Naive thymus-derived CD4-positive, alpha-beta T cell (primary cell): ENCODE measurements at regions not wholly inside any gene's neighbourhood (a gene's known extent, or its start where the extent isn't known, plus 50 kb on each side); places are given as distances from the start of the nearest gene placed in this dataset.

Experiments used
- ATAC-seq: fragments of 150-1000 bp; cut with Tn5 transposase; 2 replicates; pipeline ENCODE4 v1.10.0; 2021; ENCODE audit warnings: mild to moderate bottlenecking, moderate library complexity
- CTCF ChIA-PET: fragments of 350-600 bp; sonication (Branson Sonifier 250); formaldehyde crosslinking; loops from one replicate; lab custom pipeline; 2021; ENCODE audit warnings: antibody characterized with exemption; lab: Charles Lee
- POLR2A ChIA-PET: fragments of 350-600 bp; sonication (Branson Sonifier 250); formaldehyde crosslinking; loops from one replicate; lab custom pipeline; 2021; ENCODE audit warnings: antibody characterized with exemption, inconsistent platforms; lab: Charles Lee
- DNase-seq, 9 donors: peaks; one replicate each; pipeline versions ENCODE4 v3.0.0 to v3.0.0-alpha.2; 2020 to 2022; ENCODE audit warnings: mixed read lengths in 1 of 9
- H3K27ac ChIP-seq: one replicate; pipeline ENCODE4 v1.7.0; 2013; ENCODE audit warnings: mild to moderate bottlenecking, low read depth, low read length, moderate library complexity
- H3K27me3 ChIP-seq, 2 donors: one replicate each; pipeline ENCODE4 v1.7.0; 2013; ENCODE audit warnings: low read length in 2 of 2, mild to moderate bottlenecking in 2 of 2, moderate library complexity in 2 of 2; ENCODE audit not compliant: control insufficient read depth in 2 of 2, insufficient read depth in 2 of 2
- H3K36me3 ChIP-seq, 3 experiments: 1 replicate in 2 of 3; 2 replicates in 1 of 3; pipeline ENCODE4 v1.7.0; 2013; ENCODE audit warnings: low read length in 3 of 3, mild to moderate bottlenecking in 3 of 3, moderate library complexity in 1 of 3; ENCODE audit not compliant: insufficient read depth in 3 of 3, control insufficient read depth in 2 of 3
- H3K4me1 ChIP-seq, 2 donors: one replicate each; pipeline ENCODE4 v1.7.0; 2013; ENCODE audit warnings: low read length in 2 of 2, mild to moderate bottlenecking in 2 of 2, moderate library complexity in 1 of 2; ENCODE audit not compliant: control insufficient read depth in 2 of 2, insufficient read depth in 2 of 2
- H3K4me3 ChIP-seq: 2 replicates; pipeline ENCODE4 v1.7.0; 2013; ENCODE audit warnings: mild to moderate bottlenecking, low read length
- H3K9me3 ChIP-seq, 3 experiments: 1 replicate in 2 of 3; 2 replicates in 1 of 3; pipeline ENCODE4 v1.7.0; 2013; ENCODE audit warnings: low read length in 3 of 3; ENCODE audit not compliant: control insufficient read depth in 2 of 3
- H3K27ac Mint-ChIP-seq, 9 donors: one replicate each; pipeline ENCODE4 v1.8.0; 2020 to 2022; ENCODE audit warnings: mixed read lengths in 9 of 9, mild to moderate bottlenecking in 8 of 9, moderate library complexity in 5 of 9, inconsistent platforms in 2 of 9
- H3K27me3 Mint-ChIP-seq, 5 donors: one replicate each; pipeline ENCODE4 v1.8.0; 2021 to 2022; ENCODE audit warnings: mixed read lengths in 5 of 5, mild to moderate bottlenecking in 1 of 5
- H3K36me3 Mint-ChIP-seq, 5 donors: one replicate each; pipeline ENCODE4 v1.8.0; 2020 to 2022; ENCODE audit warnings: mixed read lengths in 5 of 5, mild to moderate bottlenecking in 3 of 5, inconsistent platforms in 1 of 5
- H3K4me1 Mint-ChIP-seq, 7 donors: one replicate each; pipeline ENCODE4 v1.8.0; 2020 to 2022; ENCODE audit warnings: mixed read lengths in 7 of 7, mild to moderate bottlenecking in 3 of 7, inconsistent platforms in 1 of 7
- H3K4me3 Mint-ChIP-seq, 10 donors: one replicate each; pipeline ENCODE4 v1.8.0; 2020 to 2022; ENCODE audit warnings: mild to moderate bottlenecking in 10 of 10, mixed read lengths in 10 of 10, moderate library complexity in 6 of 10, inconsistent platforms in 2 of 10
- H3K9me3 Mint-ChIP-seq, 11 donors: one replicate each; pipeline ENCODE4 v1.8.0; 2020 to 2022; ENCODE audit warnings: mixed read lengths in 11 of 11, mild to moderate bottlenecking in 4 of 11, inconsistent platforms in 1 of 11, moderate library complexity in 1 of 11
- intact Hi-C, 2 donors: fragments of 100-400 bp; cut with micrococcal nuclease; formaldehyde crosslinking; loops; one replicate each; pipeline ENCODE4 v1.15.1; 2023

DNA sequence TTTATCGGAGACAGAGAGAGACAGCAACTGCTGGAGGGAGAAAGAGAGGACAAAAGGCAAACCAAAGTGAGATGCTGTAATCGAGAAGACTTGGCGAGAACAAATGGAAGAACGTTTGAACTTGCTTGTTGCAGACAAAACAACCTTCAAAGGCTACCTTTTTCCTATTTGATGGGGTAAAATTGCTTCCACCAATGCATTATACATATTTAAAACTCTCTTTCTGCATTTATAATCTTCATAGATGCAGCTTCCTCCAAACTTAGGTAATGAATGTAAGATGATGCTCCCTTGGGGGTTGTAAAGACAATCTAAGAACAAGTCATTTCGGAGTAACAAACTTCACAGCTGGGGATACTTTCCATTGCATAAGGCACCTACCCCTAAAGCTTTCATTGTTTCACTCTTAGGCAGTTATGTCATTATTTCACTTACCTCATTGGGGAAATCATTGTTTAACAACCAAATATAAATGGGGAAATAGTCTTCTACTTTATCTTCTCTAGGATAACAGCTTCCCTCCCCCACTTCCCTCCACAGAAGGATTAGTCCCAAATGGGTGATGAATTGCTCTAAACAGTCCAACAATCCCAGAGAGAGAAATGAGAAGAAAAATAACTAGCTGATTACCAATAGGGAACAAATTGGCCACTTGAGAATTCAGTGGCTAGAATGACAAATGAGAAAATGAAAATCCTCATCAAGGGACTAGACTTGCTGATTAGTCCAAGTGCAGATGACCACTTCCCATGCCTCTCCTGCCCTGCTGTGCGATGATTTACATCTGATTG lies 269.8 kb upstream of the ADAMTS9 start:
- Histone ChIP-seq H3K9me3 (no peaks in the 10 kb centered on the region), H3K4me1 (no peaks in the 10 kb centered on the region), H3K4me3 (no peak overlapping the region), H3K27ac (no peak overlapping the region), H3K27me3 (no peaks in the 10 kb centered on the region), H3K36me3 (no peaks in the 10 kb centered on the region)
- ATAC-seq (no peak), DNase-seq (no peak)
- ChIA-PET POLR2A (no interaction called here), CTCF (no interaction called here)
- no peak overlapping the region for H3K4me3 Mint-ChIP-seq
- H3K36me3 Mint-ChIP-seq = no peaks in the 10 kb centered on the region
- intact Hi-C loops = no loop called here
- peaks cover 0 to 19% (median 8%) of the 10 kb centered on the region in 11 donors for H3K9me3 Mint-ChIP-seq
- H3K27me3 Mint-ChIP-seq = no peaks in the 10 kb centered on the region
- H3K4me1 Mint-ChIP-seq = no peaks in the 10 kb centered on the region
- H3K27ac Mint-ChIP-seq = no peak overlapping the region

DNA sequence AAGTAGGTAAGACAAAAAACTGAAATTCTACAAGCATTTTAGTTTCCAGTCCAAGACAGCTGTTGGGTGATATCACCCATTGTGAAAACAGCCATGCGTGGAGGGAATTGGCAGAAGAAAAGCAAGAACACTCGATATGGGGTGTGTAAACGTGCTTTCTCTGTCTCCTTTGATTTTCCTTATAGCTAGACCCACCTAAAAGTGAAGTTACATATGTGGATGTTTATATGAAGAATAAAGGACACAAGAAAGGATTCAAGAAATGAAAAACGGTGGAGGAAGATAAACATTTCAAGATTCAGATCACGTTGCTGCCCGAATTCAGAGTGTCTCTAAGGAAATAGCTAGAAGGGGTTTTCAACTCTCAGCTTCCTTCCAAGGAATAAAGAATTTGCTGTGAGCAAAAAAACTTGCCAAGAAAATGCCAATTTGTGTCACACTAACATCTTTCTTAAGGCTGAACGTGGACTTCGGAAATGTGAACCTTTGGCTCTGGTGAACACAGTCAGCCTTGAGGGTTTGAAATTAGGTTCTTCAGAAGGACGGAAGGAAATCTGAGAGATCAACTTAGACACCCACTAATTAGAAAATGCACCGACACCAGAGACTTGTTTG lies 269.0 kb upstream of the ADAMTS9 start:
- Mint-ChIP-seq H3K4me1 (no peaks in the 10 kb centered on the region), H3K27me3 (no peaks in the 10 kb centered on the region), H3K9me3 (peaks cover 0 to 19% (median 8%) of the 10 kb centered on the region in 11 donors), H3K4me3 (no peak overlapping the region), H3K27ac (no peak overlapping the region), H3K36me3 (no peaks in the 10 kb centered on the region)
- H3K27me3 ChIP-seq = no peaks in the 10 kb centered on the region
- no peaks in the 10 kb centered on the region for H3K4me1 ChIP-seq
- ChIA-PET CTCF (no interaction called here), POLR2A (no interaction called here)
- H3K4me3 ChIP-seq = no peak overlapping the region
- no peaks in the 10 kb centered on the region for H3K9me3 ChIP-seq
- H3K36me3 ChIP-seq = no peaks in the 10 kb centered on the region
- no peak overlapping the region for H3K27ac ChIP-seq
- DNase-seq = no peak
- ATAC-seq = no peak
- intact Hi-C loops = no loop called here

DNA sequence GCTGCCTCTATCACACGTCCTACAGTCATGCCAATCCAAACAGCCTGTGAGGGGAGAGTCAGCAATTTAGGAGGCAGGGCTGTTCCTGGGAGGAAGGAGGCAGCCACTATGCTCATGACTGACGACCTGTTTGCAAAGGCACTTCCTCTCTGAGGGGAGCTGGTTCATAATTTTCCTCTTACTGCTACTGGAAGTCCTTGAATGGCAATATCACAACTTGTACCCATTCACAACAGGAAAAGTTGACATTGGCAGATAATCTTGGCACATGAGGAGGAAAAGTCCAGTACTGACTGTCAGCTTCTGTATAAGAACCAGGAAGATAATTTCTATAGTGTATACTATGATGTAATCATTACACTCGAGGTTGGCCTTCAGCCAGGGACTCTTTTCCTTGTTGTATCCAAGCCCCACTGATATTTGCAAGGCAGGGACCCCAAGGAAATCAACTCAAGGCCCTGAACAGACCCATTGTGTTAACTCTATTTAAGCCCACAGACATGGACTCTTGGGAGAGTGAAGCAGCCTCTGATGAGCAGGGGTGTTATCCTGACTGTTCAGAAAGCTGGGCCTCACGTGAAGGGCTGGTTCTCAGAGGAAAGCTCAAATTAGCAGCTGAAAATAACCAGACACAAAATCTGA lies 267.3 kb upstream of the ADAMTS9 start:
- Mint-ChIP-seq H3K36me3 (no peaks in the 10 kb centered on the region), H3K27me3 (no peaks in the 10 kb centered on the region), H3K4me1 (no peaks in the 10 kb centered on the region), H3K27ac (no peak overlapping the region), H3K4me3 (no peak overlapping the region), H3K9me3 (peaks cover 0 to 19% (median 5%) of the 10 kb centered on the region in 11 donors)
- CTCF ChIA-PET = no interaction called here
- H3K27ac ChIP-seq = no peak overlapping the region
- no peak for ATAC-seq
- POLR2A ChIA-PET = no interaction called here
- H3K36me3 ChIP-seq = no peaks in the 10 kb centered on the region
- H3K27me3 ChIP-seq = no peaks in the 10 kb centered on the region
- no peaks in the 10 kb centered on the region for H3K4me1 ChIP-seq
- intact Hi-C loops = no loop called here
- no peak overlapping the region for H3K4me3 ChIP-seq
- no peak for DNase-seq
- no peaks in the 10 kb centered on the region for H3K9me3 ChIP-seq

DNA sequence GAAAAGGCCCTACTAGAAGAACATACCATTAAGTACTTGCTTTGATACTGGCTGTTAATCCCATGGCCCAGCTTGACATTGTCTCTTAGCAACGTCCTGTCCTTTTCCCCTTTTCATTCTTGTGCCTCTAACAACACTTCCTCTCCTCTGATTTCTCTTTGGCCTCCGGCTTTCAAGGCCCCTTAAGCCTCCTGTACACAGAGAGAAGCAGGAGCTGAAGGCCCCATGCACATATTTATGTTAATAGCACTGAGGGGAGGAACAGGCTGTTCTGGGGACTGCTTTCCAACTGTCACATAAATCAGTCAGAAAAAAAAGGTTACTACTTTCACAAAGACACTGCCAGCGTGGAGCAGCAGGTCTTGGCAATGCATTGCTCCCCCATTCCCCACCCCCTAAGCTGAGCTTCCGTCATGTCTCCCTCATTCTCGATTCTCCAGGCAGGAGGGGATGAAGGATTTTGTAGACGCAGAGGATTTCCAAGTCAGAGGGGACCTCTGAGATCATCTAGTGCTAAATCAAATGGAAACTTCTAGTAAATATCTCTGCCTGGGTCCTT lies 257.4 kb upstream of the ADAMTS9 start:
- Histone ChIP-seq H3K4me3 (no peak overlapping the region), H3K4me1 (no peaks in the 10 kb centered on the region), H3K27me3 (no peaks in the 10 kb centered on the region), H3K36me3 (no peaks in the 10 kb centered on the region), H3K9me3 (peaks cover 0 to 9% (median 0%) of the 10 kb centered on the region in 3 experiments), H3K27ac (no peak overlapping the region)
- no peaks in the 10 kb centered on the region for H3K36me3 Mint-ChIP-seq
- no peaks in the 10 kb centered on the region for H3K4me1 Mint-ChIP-seq
- ChIA-PET POLR2A (no interaction called here), CTCF (no interaction called here)
- peaks cover 0 to 16% (median 7%) of the 10 kb centered on the region in 11 donors for H3K9me3 Mint-ChIP-seq
- DNase-seq (no peak), ATAC-seq (no peak)
- no peak overlapping the region for H3K27ac Mint-ChIP-seq
- no peaks in the 10 kb centered on the region for H3K27me3 Mint-ChIP-seq
- intact Hi-C loops = no loop called here
- H3K4me3 Mint-ChIP-seq = no peak overlapping the region

DNA sequence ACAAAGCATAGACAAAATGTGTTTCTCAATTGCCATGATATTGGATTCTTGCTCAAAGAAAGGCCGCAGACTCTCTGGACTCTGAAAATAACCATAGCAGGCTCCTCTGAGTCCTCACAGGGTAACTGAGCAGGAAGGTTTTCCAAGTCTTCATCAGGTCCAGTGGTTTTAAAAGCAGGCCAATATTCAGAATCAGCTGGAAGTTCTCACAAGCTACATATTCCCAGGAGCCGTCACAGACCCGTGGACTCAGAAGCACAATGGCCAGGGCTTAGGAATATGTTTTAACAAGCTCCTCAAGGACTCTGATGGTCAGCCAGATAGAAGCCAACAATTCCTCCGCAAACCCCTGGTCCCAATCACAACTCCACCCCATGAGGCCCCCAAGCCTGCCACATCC lies 256.1 kb upstream of the ADAMTS9 start:
- H3K27me3 ChIP-seq = no peaks in the 10 kb centered on the region
- no peak overlapping the region for H3K27ac ChIP-seq
- DNase-seq (no peak), ATAC-seq (no peak)
- Mint-ChIP-seq H3K36me3 (no peaks in the 10 kb centered on the region), H3K27ac (no peak overlapping the region), H3K4me1 (no peaks in the 10 kb centered on the region), H3K9me3 (peaks cover 0 to 15% (median 10%) of the 10 kb centered on the region in 11 donors), H3K27me3 (no peaks in the 10 kb centered on the region), H3K4me3 (no peak overlapping the region)
- POLR2A ChIA-PET = no interaction called here
- H3K4me3 ChIP-seq = no peak overlapping the region
- no peaks in the 10 kb centered on the region for H3K36me3 ChIP-seq
- CTCF ChIA-PET = no interaction called here
- H3K9me3 ChIP-seq = peaks cover 0 to 4% (median 0%) of the 10 kb centered on the region in 3 experiments
- H3K4me1 ChIP-seq = no peaks in the 10 kb centered on the region
- intact Hi-C loops = no loop called here

DNA sequence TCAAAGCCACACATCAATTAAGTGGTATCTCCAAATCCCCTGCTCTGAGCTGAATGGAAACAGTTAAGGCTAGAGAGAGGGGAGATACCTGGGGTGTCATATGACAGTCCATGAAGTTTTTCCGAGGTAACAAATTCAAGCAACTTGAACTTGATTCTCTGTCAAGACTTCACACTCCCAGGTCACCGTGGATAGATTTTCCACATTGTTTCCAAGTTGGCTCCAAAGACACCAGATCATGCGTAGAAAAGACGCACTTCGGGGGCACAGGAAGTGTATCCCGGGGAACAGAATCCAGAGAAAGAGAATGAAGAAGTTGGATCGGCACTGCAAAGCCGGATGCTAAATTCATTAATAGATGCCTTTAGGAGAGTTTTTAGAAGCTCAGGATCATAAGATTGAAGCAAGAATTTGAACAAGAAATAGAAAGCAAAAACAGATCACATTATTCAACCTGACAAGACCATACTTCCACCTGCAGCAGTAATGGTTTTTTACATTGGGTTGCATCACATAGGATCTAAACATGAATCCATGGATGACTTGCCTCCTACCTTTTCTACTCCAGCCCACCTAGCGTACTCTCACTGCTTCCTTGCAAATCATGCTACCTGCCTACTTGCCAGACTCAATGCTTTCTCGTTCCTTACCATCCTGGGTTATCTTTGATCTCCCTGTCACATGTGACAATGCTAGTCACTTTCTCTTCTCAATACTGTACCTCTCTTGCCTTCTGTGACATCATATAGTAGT lies 253.0 kb upstream of the ADAMTS9 start:
- no peak overlapping the region for H3K4me3 Mint-ChIP-seq
- peaks cover 0 to 20% (median 8%) of the 10 kb centered on the region in 11 donors for H3K9me3 Mint-ChIP-seq
- H3K4me3 ChIP-seq = no peak overlapping the region
- no peaks in the 10 kb centered on the region for H3K36me3 ChIP-seq
- intact Hi-C loops = no loop called here
- no peaks in the 10 kb centered on the region for H3K27me3 ChIP-seq
- H3K27ac Mint-ChIP-seq = no peak overlapping the region
- H3K9me3 ChIP-seq = peaks cover 0 to 4% (median 0%) of the 10 kb centered on the region in 3 experiments
- H3K27me3 Mint-ChIP-seq = no peaks in the 10 kb centered on the region
- DNase-seq (no peak), ATAC-seq (no peak)
- H3K4me1 Mint-ChIP-seq = no peaks in the 10 kb centered on the region
- H3K4me1 ChIP-seq = no peaks in the 10 kb centered on the region
- CTCF ChIA-PET = no interaction called here
- H3K36me3 Mint-ChIP-seq = no peaks in the 10 kb centered on the region
- no peak overlapping the region for H3K27ac ChIP-seq
- POLR2A ChIA-PET = no interaction called here
